ENCODE measurements at regions not wholly inside any gene's neighbourhood (a gene's known extent, or its start where the extent isn't known, plus 50 kb on each side); places are given as distances from the start of the nearest gene placed in this dataset.

- TF ChIP-seq CBFB (CRISPR knock-in tag; IDR thresholded peaks at IDR 0.05; ENCODE audit: low read depth) (no peak), PRDM15 (CRISPR knock-in tag; IDR thresholded peaks at IDR 0.05) (no peak), USF1 (CRISPR knock-in tag; IDR thresholded peaks at IDR 0.05) (no peak)
Measured at GRCh38 chr2:156385242-156385641, 50.9 kb upstream of the GPD2 start (continued).

All from WTC11 (cell line).